ENCODE measurements at regions not wholly inside any gene's neighbourhood (a gene's known extent, or its start where the extent isn't known, plus 50 kb on each side); places are given as distances from the start of the nearest gene placed in this dataset.

DNA sequence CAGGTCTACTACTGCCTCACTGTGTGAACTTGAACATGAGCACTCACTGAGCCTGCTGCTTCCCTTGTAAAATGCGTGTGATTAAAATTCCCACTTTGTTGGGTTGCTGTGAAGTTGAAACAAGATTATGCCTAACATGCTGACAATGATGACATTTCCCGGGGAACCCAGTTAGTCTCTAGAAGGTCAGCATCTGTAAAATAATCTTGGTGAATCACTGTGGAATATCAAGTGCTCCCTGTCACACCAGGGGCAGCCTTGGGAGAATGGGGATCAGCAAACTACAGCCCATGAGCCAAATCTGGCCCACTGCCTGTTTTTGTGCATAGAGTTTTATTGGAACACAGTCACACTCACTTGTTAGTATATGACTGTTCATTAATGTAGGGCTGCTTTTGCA is 335.2 kb downstream of the MIAT start:
- TF ChIP-seq EZH2 (optimal IDR thresholded peaks at IDR 0.05; ENCODE audit: low read depth, low read length): no peak
- TF ChIP-seq, protein P1, sequence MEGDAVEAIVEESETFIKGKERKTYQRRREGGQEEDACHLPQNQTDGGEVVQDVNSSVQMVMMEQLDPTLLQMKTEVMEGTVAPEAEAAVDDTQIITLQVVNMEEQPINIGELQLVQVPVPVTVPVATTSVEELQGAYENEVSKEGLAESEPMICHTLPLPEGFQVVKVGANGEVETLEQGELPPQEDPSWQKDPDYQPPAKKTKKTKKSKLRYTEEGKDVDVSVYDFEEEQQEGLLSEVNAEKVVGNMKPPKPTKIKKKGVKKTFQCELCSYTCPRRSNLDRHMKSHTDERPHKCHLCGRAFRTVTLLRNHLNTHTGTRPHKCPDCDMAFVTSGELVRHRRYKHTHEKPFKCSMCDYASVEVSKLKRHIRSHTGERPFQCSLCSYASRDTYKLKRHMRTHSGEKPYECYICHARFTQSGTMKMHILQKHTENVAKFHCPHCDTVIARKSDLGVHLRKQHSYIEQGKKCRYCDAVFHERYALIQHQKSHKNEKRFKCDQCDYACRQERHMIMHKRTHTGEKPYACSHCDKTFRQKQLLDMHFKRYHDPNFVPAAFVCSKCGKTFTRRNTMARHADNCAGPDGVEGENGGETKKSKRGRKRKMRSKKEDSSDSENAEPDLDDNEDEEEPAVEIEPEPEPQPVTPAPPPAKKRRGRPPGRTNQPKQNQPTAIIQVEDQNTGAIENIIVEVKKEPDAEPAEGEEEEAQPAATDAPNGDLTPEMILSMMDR (IDR thresholded peaks at IDR 0.05; ENCODE audit: low read length): no peak
- TF ChIP-seq EZH2phosphoT487 (IDR thresholded peaks at IDR 0.05; ENCODE audit: low read length): no peak

Data from MM.1S (cell line).